ENCODE measurements at regions not wholly inside any gene's neighbourhood (a gene's known extent, or its start where the extent isn't known, plus 50 kb on each side); places are given as distances from the start of the nearest gene placed in this dataset.

GRCh38 chr18:70457788-70458187, 168.9 kb downstream of the SOCS6 start:
- no peak for DNase-seq (ENCODE audit: low spot score)

- no peak for DNase-seq (ENCODE audit: low spot score)
Observed at GRCh38 chr18:70457223-70457622, 168.4 kb downstream of the SOCS6 start.

GRCh38 chr18:70456376-70456775, 167.5 kb downstream of the SOCS6 start:
- no peak for DNase-seq (ENCODE audit: low spot score)

GRCh38 chr18:70455731-70456130, 166.9 kb downstream of the SOCS6 start:
- no peak for DNase-seq (ENCODE audit: low spot score)

GRCh38 chr18:70454704-70455322, 166.0 kb downstream of the SOCS6 start:
- DNase-seq (ENCODE audit: low spot score): peak; percentile 50

- no peak for DNase-seq (ENCODE audit: low spot score)
Observed at GRCh38 chr18:70453058-70453775, 164.4 kb downstream of the SOCS6 start.

- no peak for DNase-seq (ENCODE audit: low spot score)
Observed at GRCh38 chr18:70452501-70452900, 163.7 kb downstream of the SOCS6 start.

GRCh38 chr18:70450426-70451253, 161.8 kb downstream of the SOCS6 start:
- DNase-seq (ENCODE audit: low spot score): no peak

GRCh38 chr18:70448588-70448987, 159.7 kb downstream of the SOCS6 start:
- DNase-seq (ENCODE audit: low spot score): no peak

GRCh38 chr18:70446063-70446462, 157.2 kb downstream of the SOCS6 start:
- DNase-seq (ENCODE audit: low spot score): no peak

GRCh38 chr18:70442933-70443332, 154.1 kb downstream of the SOCS6 start:
- no peak for DNase-seq (ENCODE audit: low spot score)

GRCh38 chr18:70432804-70433400, 144.1 kb downstream of the SOCS6 start:
- no peak for DNase-seq (ENCODE audit: low spot score)

GRCh38 chr18:70431203-70431624, 142.4 kb downstream of the SOCS6 start:
- DNase-seq (ENCODE audit: low spot score): no peak

GRCh38 chr18:70430501-70431173, 141.8 kb downstream of the SOCS6 start:
- no peak for DNase-seq (ENCODE audit: low spot score)

- DNase-seq (ENCODE audit: low spot score): no peak
Observed at GRCh38 chr18:70429847-70430500, 141.1 kb downstream of the SOCS6 start.

- DNase-seq (ENCODE audit: low spot score): no peak
Observed at GRCh38 chr18:70428439-70428838, 139.6 kb downstream of the SOCS6 start.

GRCh38 chr18:70426818-70427217, 138.0 kb downstream of the SOCS6 start:
- no peak for DNase-seq (ENCODE audit: low spot score)

- no peak for DNase-seq (ENCODE audit: low spot score)
Observed at GRCh38 chr18:70425236-70425635, 136.4 kb downstream of the SOCS6 start.

GRCh38 chr18:70423988-70424387, 135.1 kb downstream of the SOCS6 start:
- DNase-seq (ENCODE audit: low spot score): no peak

- no peak for DNase-seq (ENCODE audit: low spot score)
Observed at GRCh38 chr18:70423120-70423519, 134.3 kb downstream of the SOCS6 start.

GRCh38 chr18:70422391-70422965, 133.6 kb downstream of the SOCS6 start:
- DNase-seq (ENCODE audit: low spot score): no peak

All from CD4-positive, alpha-beta T cell treated with Interleukin-2 at 100 ng/mL for 4 hours (primary cell).